HUES6 (cell line): ENCODE measurements at regions not wholly inside any gene's neighbourhood (a gene's known extent, or its start where the extent isn't known, plus 50 kb on each side); places are given as distances from the start of the nearest gene placed in this dataset.

ENCODE experiments used
- H3K27ac ChIP-seq: 2 replicates; pipeline ENCODE4 v1.7.0; 2013; ENCODE audit warnings: low read depth, mild to moderate bottlenecking, low read length, inconsistent platforms
- H3K27me3 ChIP-seq: 2 replicates; pipeline ENCODE4 v1.6.1; 2013; ENCODE audit warnings: low read length; ENCODE audit not compliant: control insufficient read depth, insufficient read depth
- H3K36me3 ChIP-seq: 2 replicates; pipeline ENCODE4 v1.6.1; 2013; ENCODE audit warnings: low read length; ENCODE audit not compliant: control insufficient read depth, insufficient read depth
- H3K4me1 ChIP-seq: 2 replicates; pipeline ENCODE4 v1.6.1; 2013; ENCODE audit warnings: low read length; ENCODE audit not compliant: control insufficient read depth, insufficient read depth
- H3K4me3 ChIP-seq: 2 replicates; pipeline ENCODE4 v1.5.1; 2013; ENCODE audit warnings: low read depth, low read length
- H3K9ac ChIP-seq: one replicate; pipeline ENCODE4 v1.6.1; 2013; ENCODE audit warnings: mild to moderate bottlenecking, low read length
- H3K9me3 ChIP-seq: 2 replicates; pipeline ENCODE4 v1.6.1; 2013; ENCODE audit warnings: low read depth, low read length; ENCODE audit not compliant: control insufficient read depth, insufficient read depth

DNA sequence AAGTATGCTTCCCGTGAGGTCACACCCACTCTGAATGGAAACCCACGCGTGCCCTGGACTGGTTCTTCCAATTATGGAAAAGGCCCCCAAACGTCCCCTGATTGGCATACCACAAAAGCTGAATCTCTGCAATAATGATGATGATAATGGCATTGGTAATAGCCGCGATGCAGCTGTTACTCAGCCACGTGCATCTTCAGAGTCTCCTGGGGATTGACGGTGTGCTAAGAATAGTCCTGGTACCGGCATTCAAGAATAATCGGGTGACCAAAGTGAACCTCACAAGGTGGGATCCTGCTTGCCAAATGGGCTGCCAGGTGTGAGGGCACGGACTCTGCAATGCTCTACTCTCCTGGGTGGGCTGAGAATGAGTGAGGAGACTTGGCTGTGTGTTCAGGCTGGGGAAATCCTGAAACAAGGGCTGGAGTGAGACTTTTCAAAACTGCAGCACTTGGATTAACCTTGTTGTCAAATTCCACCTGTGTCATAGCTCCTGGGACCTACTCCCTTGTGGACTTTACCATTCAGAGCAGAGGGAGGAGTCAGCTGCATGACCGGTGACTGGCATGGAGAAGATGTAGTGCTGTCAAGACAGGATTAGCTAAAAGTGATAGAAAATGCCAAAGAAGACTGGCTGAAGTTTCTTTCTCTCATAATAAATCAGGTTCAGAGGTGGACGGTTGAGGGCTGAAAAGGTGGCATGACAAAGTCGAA is 615.4 kb downstream of the MID1IP1 start:
- peaks cover 9% of the 10 kb centered on the region; the same call in 1 of the 2 replicates for H3K9me3 ChIP-seq
- H3K27me3 ChIP-seq, result no peaks in the 10 kb centered on the region; the same call in 1 of the 2 replicates
- peaks cover 14% of the 10 kb centered on the region; the same call in 1 of the 2 replicates for H3K4me1 ChIP-seq
- no peak overlapping the region for H3K4me3 ChIP-seq
- no peak overlapping the region for H3K27ac ChIP-seq
- no peaks in the 10 kb centered on the region for H3K36me3 ChIP-seq
- no peak overlapping the region for H3K9ac ChIP-seq

- Histone ChIP-seq H3K36me3 (no peaks in the 10 kb centered on the region), H3K9ac (no peak overlapping the region), H3K9me3 (peaks cover 9% of the 10 kb centered on the region; the same call in 1 of the 2 replicates), H3K27ac (no peak overlapping the region), H3K27me3 (no peaks in the 10 kb centered on the region), H3K4me3 (no peak overlapping the region), H3K4me1 (peaks cover 14% of the 10 kb centered on the region; the same call in 1 of the 2 replicates)
Measured at GRCh38 chrX:39418254-39418704, 617.0 kb downstream of the MID1IP1 start.

DNA sequence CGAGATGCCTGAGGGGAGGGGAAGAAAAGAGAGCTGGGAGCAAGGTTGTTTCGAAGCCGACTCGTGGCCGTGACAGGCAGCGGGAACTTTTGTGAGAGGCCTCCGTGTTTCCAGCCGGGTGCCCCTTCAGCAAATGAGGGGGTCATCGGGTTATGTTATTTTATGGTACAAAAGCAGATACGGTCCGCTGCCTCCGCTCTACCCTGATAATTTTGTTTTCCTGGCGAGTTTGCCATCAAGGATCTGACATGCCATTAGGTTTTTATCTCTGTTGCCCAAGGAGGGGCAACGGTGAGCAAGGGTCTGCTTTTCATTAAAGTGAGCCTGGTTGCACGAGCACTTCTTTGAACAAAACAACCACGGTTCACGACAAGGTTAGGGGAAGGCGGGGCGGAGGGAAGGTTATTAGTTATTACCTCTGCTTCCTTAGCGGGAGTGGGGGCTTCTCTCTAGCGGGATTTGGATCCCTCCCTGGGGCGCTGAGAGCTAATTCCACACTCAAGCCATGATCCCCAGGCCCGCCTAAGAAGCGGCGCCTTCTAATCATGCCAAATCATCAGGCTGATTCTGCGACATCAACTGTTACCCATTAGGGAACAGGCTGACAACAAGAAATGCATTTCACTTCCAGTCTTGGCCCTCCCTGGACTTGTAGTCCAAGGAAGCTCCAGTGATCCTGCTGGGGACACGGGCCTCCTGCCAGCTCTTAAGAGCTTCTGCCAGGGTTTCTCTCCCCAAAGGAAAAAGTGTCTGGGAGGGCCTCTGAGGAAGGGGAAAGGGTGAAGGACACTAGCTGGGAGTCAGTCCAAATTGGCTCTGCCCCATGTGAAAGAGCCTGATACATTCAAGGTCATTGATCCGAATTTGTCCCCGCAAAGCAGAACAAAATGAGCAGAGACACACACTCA is 617.7 kb downstream of the MID1IP1 start:
- peaks cover 14% of the 10 kb centered on the region; the same call in 1 of the 2 replicates for H3K4me1 ChIP-seq
- no peak overlapping the region for H3K9ac ChIP-seq
- H3K27ac ChIP-seq, result no peak overlapping the region
- no peaks in the 10 kb centered on the region for H3K36me3 ChIP-seq
- H3K4me3 ChIP-seq, result no peak overlapping the region
- H3K27me3 ChIP-seq, result no peaks in the 10 kb centered on the region
- peaks cover 7% of the 10 kb centered on the region; the same call in 1 of the 2 replicates for H3K9me3 ChIP-seq

DNA sequence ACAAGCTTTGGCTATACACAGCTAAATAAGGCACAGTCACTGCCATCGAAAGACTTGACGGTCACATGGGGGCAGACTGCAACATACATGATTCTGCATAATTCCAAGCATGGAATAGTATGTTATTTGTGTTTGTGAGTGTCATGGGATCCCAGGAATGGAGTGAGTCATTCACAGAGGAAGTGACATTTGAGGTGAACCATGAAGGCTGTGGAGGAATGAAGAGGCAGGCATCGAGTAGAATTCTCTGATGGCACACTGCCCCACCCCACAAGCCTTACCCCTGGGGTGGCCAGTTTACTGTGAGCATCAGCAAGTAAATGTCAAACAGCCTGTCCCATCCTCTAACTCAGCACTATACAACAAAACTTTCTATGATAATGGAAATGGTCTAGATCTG is 619.7 kb downstream of the MID1IP1 start:
- Histone ChIP-seq H3K36me3 (no peaks in the 10 kb centered on the region), H3K27me3 (no peaks in the 10 kb centered on the region), H3K9me3 (peaks cover 9% of the 10 kb centered on the region; the same call in 1 of the 2 replicates), H3K4me1 (peaks cover 14% of the 10 kb centered on the region; the same call in 1 of the 2 replicates), H3K9ac (no peak overlapping the region), H3K27ac (no peak overlapping the region), H3K4me3 (no peak overlapping the region)

DNA sequence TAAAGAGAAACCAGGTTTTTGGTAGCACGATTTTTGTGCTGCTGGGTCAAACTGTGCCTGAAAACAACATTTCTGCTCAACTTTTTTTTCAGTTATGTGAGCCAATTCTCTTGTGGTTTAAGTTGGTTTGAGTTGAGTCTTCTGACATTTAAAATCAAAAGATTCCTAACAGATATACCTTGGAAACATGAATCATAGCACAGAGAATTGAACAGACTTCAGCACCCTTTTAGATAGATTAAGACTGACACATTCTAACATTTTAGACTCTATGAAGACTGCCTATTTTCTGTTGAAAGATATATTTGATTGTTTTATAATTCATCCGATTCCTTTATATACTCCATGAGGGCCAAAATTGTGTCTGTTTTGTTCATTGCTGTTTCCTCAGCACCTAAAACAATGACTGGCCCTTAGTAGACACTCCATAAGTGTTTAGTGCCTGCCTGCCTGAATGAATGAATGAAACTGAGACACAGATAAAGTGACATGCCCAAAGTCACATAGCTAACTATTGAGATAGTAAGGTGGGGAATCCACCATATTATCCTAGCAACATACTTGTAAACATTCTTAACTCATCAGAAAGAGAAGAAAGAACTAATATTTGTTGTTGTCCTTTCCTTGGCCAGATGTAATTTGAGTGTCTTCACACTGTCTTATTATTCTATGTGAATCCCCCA is 624.0 kb downstream of the MID1IP1 start:
- Histone ChIP-seq H3K27ac (no peak overlapping the region), H3K9me3 (peaks cover 9% of the 10 kb centered on the region; the same call in 1 of the 2 replicates), H3K9ac (no peak overlapping the region), H3K4me1 (peaks cover 8% of the 10 kb centered on the region; the same call in 1 of the 2 replicates), H3K27me3 (no peaks in the 10 kb centered on the region), H3K36me3 (no peaks in the 10 kb centered on the region), H3K4me3 (no peak overlapping the region)

- Histone ChIP-seq H3K4me3 (no peak overlapping the region), H3K36me3 (no peaks in the 10 kb centered on the region), H3K9me3 (peaks cover 9% of the 10 kb centered on the region; the same call in 1 of the 2 replicates), H3K27me3 (no peaks in the 10 kb centered on the region), H3K9ac (no peak overlapping the region), H3K27ac (no peak overlapping the region), H3K4me1 (peaks cover 8% of the 10 kb centered on the region; the same call in 1 of the 2 replicates)
Measured at GRCh38 chrX:39426101-39426500, 624.8 kb downstream of the MID1IP1 start.

- Histone ChIP-seq H3K9me3 (peaks cover 5% of the 10 kb centered on the region; the same call in 1 of the 2 replicates), H3K4me1 (peaks cover 8% of the 10 kb centered on the region; the same call in 1 of the 2 replicates), H3K36me3 (no peaks in the 10 kb centered on the region), H3K27me3 (no peaks in the 10 kb centered on the region), H3K9ac (no peak overlapping the region), H3K27ac (no peak overlapping the region), H3K4me3 (no peak overlapping the region)
Measured at GRCh38 chrX:39427492-39427891, 626.2 kb downstream of the MID1IP1 start.

- no peak overlapping the region for H3K4me3 ChIP-seq
- H3K9ac ChIP-seq, result no peak overlapping the region
- no peak overlapping the region for H3K27ac ChIP-seq
- no peaks in the 10 kb centered on the region for H3K27me3 ChIP-seq
- H3K9me3 ChIP-seq, result peaks cover 5% of the 10 kb centered on the region; the same call in 1 of the 2 replicates
- no peaks in the 10 kb centered on the region for H3K36me3 ChIP-seq
- peaks cover 8% of the 10 kb centered on the region; the same call in 1 of the 2 replicates for H3K4me1 ChIP-seq
Measured at GRCh38 chrX:39427906-39428305, 626.6 kb downstream of the MID1IP1 start.

- no peaks in the 10 kb centered on the region; the same call in 1 of the 2 replicates for H3K9me3 ChIP-seq
- H3K4me3 ChIP-seq, result no peak overlapping the region
- no peaks in the 10 kb centered on the region for H3K36me3 ChIP-seq
- peaks cover 8% of the 10 kb centered on the region; the same call in 1 of the 2 replicates for H3K4me1 ChIP-seq
- no peak overlapping the region for H3K9ac ChIP-seq
- H3K27ac ChIP-seq, result no peak overlapping the region
- no peaks in the 10 kb centered on the region for H3K27me3 ChIP-seq
Measured at GRCh38 chrX:39430551-39430950, 629.3 kb downstream of the MID1IP1 start.

GRCh38 chrX:39431893-39432292 is 630.6 kb downstream of the MID1IP1 start:
- Histone ChIP-seq H3K27me3 (no peaks in the 10 kb centered on the region), H3K4me1 (peaks cover 7% of the 10 kb centered on the region; the same call in 1 of the 2 replicates), H3K36me3 (no peaks in the 10 kb centered on the region), H3K9me3 (peaks cover 2% of the 10 kb centered on the region), H3K9ac (no peak overlapping the region), H3K27ac (no peak overlapping the region; the same call in 1 of the 2 replicates), H3K4me3 (no peak overlapping the region)
